ENCODE measurements at regions not wholly inside any gene's neighbourhood (a gene's known extent, or its start where the extent isn't known, plus 50 kb on each side); places are given as distances from the start of the nearest gene placed in this dataset.

- no peak for TF ChIP-seq EZH2phosphoT487 (IDR thresholded peaks at IDR 0.05; ENCODE audit: borderline replicate concordance, low read length)
- no peak for TF ChIP-seq CTCF (IDR thresholded peaks at IDR 0.05; ENCODE audit: low read depth, low read length, poor library complexity, severe bottlenecking)
Measured at GRCh38 chr2:7523481-7524120, 606.4 kb downstream of the RNF144A start.

All from DOHH2 (cell line).